NCI-H774 (cell line): ENCODE measurements at regions not wholly inside any gene's neighbourhood (a gene's known extent, or its start where the extent isn't known, plus 50 kb on each side); places are given as distances from the start of the nearest gene placed in this dataset.
A peak's percentile ranks its signal among the peaks of the same experiment; 100 is the strongest.
"Not testable (repeated sequence)": the region's sequence is repeated elsewhere in the genome, so short reads cannot be mapped to it uniquely, and the experiment has no call there.

Experiments used
- DNase-seq: peaks from one replicate; lab custom pipeline; 2025; lab: John Stamatoyannopoulos, UW

DNA sequence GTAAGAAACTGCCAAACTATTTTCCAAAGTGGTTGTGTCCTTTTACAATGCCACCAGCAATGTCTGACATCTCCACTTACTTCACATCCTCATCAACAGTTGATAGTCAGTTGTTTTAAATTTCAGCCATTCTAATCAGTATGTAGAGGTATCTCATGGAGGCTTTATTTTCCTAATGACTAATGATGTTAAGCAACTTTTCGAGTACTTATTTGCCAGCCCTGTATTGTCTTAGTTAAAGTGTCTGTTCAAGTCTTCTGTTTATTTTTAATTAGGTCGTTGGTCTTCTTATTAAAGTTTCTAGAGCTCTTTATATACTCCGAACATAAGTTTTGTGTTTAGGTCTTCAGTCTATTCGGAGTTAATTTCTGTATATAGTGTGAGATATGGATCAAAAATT lies 54.9 kb upstream of the NBPF12 start:
- DNase-seq, result not testable (repeated sequence)

DNA sequence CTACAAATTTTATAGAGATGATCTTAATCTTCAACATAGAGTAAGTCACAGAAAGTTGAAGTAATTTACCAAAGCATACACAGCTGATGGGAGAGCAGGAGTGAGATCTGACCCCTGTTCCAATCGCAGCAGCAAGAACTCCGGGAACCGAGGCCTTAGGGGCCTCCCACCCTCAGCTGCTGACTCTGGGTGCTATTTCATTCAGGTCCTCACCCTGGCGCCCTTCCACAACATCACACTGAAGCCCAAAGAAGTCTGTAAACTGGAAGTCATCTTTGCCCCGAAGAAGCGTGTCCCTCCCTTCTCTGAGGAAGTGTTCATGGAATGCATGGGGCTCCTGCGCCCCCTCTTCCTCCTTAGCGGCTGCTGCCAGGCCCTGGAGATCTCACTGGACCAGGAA lies 57.0 kb upstream of the NBPF12 start:
- not testable (repeated sequence) for DNase-seq

DNA sequence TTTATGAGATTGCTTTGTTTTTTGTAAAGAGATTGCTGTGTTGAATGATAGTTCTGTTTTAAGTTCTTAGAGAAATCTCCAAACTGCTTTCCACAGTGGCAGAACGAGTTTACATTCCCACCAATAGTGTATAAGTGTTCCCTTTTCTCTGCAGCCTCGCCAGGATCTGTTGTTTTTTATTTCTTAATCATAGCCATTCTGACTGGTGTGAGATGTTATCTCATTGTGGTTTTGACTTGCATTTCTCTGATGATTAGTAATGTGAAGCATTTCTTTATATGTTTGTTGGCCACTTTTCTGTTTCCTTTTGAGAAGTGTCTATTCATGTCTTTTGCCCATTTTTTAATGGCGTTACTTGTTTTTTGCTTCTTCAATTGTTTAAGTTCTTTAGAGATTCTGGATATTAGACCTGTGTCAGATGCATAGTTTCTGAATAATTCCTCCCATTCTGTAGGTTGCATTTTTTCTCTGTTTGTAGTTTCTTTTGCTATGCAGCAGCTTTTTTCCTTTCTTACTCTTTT lies 74.3 kb upstream of the NBPF12 start:
- DNase-seq, result not testable (repeated sequence)

DNA sequence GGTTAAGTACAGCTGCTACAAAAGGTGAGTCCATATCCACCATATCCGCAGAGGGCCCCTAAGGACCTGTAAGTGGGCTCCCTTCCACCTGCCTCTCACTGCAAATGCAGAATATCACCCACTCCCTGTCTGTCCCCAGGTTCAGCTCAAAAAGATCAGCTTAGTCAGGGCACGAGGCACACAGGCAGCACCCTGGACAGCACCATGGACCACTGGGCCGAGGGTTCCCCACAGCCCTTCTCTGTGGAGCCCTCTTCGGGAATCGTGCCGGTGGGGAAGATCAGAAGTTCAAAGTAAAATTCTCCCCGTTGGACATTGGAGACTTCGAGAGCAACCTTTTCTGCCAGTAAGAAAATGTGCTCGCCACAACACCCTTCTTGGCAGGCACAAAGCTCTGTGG lies 85.0 kb upstream of the NBPF12 start:
- DNase-seq, result not testable (repeated sequence)

DNA sequence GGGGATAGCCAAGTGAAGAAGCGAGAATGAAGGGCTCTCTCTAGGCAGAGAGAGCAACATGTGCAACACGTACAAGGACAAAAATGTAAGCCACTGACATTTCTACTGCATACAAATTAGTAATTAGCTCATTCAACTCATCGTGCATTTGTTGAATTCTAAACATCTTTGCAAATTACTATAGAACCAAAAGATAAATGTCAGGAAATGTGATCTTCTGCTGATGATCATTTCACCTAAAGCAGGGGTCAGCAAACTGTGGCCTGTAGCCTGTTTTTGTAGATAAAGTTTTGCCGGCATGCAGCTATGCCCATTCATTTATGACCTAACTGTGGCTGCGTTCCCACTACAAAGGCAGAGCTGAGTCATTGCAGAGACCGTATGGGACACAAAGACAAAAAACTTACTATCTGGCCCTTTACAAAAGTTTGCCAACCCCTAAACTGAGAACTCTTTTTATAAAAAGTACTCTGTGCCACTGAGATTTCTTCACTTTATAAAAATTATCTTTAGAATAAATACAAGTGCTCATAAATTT lies 87.7 kb upstream of the NBPF12 start:
- not testable (repeated sequence) for DNase-seq

DNA sequence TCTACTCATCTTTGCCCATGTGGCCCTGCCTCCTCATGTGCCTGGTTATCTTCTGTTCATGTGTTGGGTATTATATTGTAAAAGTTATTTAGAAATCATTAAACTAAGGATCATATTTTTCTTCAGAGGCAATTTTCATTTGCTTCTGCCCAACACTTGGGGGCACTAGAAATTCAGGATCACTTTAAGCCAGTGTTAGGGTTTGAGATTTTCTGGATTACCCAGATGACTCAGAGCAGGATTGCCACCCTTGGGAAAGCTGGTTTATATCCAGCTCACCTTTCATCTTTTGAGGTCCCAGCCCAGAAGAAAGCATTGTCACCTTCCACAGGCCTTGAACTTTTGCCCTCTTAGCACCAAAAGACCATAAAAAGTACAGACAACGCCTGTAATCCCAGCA lies 99.4 kb upstream of the NBPF12 start:
- not testable (repeated sequence) for DNase-seq

DNA sequence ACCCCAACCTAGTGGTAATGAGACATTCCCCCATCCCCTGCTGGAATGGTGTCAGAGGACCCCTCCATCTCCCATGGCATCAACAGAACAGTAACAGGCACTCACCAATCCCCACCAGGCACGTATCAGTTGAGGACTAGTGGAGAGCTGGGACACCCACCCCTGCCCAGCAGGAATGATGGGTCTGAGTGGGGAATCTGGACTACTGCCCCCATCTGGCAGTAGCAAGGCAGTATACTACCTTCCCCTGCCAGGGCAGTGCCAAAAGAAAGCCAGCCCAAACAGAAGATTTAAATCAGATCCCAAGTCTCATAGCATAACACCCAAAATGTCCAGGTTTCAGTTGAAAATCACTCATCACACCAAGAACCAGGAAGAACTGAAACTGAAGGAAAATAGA lies 111.2 kb upstream of the NBPF12 start:
- not testable (repeated sequence) for DNase-seq

DNA sequence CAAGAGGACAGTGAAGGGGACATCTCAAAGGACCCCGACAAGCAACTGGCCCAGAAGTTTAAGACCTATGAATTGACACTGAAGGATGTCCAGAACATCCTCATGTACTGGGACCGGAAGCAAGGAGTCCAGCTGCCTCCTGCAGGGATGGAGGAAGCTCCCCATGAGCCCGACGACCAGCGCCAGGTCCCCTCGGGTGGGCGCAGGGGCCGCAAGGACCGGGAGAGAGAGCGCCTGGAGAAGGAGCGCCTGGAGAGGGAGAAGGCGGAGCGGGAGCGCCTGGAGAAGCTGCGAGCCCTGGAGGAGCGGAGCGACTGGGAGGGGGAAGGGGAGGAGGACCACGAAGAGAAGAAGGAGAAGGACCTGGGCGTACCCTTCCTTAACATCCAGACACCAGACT lies 143.9 kb upstream of the NBPF12 start:
- not testable (repeated sequence) for DNase-seq

DNA sequence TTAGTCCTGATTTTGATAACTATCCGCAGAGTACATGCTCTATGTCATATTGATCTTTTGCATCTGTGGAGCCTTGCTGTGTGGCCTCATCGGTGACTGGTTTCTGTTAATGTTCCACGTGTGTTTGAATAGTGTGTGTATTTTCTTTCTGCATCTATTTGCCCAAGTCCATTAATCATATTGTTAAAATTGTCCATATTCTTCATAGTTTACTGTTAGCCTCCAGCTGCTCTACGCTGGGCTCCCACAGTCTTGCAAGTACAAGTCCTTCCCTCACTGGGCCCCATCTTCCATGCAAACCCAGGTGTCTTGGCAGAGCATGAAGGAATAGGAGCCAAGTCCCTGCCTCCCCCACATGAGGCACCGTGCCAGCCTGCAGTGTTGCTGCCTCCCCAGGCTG lies 145.4 kb upstream of the NBPF12 start:
- not testable (repeated sequence) for DNase-seq

DNA sequence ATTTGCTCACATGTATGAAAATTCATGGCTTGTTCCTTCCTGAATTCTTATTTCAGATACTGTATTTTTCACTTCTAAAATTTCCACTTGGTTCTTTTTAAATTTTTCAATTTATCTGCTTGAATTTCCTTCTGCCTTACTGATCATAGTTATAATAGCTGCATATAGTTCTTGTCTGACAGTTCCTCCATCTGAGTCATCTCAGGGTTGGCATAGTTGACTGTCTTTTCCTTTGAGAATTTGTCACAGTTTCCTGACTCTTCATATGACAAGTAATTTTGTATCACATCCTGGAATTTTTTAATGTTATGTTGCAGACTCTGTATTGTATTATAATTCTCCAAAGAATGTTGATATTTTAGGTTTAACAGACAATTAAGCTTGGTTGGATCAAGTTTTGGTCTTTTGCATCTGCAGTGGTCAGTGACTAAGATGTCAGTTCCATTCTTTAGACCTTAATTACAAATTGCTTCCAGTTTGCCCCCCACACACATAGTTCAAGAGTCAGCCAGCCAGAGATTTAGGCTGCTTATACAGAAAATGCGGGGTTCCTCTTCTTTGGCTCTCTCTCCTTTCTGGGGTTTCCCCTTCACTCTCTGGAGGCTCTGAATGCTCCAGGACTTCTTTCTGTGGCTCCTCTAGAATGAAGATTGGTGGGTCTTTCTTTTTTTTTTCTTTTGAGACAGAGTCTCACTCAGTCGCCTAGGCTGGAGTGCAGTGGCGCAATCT lies 153.7 kb upstream of the NBPF12 start:
- DNase-seq, result not testable (repeated sequence)

DNA sequence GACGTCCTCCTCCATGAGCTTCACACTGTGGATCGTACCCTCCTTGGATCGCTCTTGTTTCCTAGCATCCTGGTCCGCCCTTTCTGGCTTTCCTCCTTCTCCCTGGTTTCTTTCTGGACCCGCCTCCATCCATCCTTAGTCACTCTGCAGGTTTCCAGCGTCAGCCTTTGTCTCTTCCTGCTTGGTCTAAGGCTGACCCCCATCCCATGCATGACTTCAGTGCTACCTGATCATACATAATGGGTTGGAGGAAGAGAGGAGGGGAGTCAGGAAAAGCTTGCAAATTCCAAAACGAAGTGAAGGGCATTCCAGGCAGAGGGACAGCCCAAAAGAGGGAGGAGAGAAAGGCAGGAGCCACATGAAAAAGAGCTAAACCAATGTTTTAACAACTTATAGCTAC lies 156.9 kb upstream of the NBPF12 start:
- DNase-seq, result not testable (repeated sequence)

DNA sequence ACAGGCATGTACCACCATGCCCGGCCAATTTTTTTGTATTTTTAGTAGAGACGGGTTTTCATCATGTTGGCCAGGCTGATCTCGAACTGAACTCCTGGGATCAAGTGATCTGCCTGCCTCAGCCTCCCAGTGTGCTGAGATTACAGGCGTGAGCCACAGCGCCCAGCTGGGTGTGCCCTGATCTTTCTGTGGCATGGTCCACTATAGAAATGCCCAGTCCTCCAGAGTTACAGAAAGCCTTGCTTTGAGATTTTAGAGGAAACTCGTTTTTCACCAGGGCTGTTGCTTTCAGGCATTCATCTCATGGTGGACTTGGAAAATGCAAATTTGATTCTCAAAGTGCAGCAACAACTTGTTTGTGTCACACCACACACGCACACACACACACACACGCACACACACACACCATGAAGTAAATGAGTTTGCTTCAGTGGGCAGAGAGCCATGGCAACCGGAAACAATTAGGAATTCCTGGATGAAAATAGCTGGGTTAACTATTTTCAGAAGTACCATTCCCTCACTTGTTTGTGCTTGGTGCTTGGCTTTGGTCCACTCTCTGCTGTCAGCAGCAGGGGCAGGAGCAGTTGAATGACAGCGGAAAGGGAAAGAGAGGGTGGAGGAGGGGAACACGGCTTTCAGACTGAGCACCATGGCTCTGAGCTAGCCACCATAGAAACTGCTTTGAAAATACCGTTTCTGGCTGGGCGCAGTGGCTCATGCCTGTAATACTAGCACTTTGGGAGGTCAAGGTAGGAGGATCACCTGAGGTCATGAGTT lies 160.1 kb upstream of the NBPF12 start:
- not testable (repeated sequence) for DNase-seq

DNA sequence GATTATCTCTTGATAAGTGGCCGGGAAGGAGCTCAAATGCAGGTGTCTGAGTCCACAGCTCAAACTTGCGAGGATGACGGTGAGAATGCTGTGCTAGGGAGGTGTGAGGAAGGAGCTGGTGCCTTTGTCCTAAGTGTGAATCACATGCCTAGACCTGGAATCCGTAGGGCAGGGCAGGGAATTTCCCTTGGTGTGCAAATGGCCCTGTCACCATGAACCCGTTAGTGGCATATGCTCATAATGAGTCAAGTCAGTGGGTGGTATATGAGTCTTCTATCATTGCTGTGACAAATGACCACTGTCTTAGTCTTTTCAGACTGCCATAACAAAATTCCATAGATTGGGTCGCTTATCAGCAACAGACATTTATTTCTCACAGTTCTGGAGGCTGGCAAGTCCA lies 163.1 kb upstream of the NBPF12 start:
- not testable (repeated sequence) for DNase-seq

DNA sequence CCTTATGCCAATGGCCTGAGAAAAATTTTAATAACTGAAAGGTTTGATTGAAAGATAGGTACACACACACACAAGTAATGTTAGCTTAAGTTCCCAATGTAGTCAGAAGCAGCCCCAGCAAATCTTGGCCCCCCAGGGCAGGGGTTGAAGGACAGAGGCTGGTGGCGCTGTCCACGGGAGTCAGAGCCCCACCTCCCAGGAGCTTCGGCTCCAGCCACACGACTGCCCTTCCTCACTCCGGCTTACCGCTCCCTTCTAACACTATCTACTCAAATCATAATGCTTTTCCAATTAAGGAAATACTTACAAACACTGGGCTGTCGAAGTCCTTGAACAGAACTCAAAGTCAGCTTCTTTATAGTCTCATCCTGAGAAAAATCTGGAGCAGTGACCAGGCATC lies 163.9 kb upstream of the NBPF12 start:
- DNase-seq, result not testable (repeated sequence)

DNA sequence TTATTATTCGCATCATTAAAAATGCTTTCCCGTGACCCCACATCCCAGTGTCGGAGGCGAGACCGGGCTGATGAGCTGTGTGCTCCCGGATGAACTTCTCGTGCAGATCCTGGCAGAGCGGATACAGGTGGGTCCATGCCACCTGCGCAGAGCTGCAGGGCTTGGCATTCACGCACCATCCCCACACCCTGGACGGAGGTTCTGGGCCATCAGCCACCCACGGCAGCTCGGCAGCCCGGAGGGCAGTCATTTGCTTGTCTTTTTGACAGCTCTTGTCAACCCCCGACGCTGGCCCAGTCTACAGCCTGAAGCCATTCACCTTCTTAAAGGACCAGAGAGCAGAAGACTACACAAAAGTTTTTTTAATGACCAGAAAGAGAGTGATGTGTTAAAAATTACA lies 166.7 kb upstream of the NBPF12 start:
- not testable (repeated sequence) for DNase-seq

DNA sequence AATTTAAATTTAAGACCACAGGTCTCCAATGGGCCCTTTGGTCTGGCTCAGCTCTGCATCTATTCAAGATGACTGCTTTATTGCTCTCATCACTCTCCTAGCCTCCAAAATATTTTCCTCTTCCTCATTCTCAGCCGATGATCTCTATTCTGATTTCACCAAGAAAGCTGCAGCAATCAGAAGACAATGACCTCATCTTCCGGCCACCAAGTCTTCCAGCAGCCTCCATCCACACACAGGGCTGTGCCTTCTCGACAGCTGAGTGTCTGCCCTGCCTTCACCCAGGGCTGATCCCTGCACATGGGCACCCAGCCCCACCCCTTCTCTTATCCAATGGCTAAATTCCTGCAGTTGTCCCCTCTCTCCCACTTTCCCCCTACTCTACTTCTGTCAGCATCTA lies 167.1 kb upstream of the NBPF12 start:
- DNase-seq, result not testable (repeated sequence)

DNA sequence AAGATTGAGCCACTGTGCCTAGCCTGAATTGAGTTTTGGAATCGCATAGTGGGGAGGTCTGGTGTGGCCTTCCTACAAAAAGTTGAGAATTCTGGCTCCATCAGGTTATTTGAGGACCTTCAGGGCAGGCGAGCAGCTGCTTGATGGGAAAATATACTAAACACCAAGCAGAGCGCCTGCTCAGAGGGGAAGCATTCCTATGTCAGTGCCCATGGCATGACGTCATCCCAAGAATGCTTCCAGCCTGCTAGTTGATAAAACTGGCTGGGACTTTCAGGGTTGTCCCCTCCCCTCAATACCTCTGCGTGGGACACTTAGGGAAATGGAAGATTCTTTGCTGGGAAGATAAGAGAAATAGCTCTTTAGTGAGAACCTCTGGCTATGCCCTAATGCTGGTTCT lies 174.9 kb upstream of the NBPF12 start:
- not testable (repeated sequence) for DNase-seq

DNA sequence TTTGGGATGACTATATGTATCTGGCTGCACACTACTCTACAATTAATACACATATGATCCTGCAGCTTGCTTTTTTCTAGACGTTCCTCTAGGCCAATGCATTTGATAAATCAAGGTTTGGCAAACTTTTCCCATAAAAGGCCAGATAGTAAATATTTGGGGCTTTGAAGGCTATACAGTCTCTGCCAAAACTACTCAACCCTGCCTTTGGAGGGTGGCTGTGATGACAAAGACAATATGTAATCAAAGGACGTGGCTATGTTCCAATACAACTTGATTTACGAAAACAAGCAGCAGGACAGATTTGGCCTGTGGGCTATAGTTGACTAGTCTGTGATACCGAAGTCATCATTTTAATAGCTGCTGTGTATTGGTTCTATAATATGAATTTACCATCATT lies 181.3 kb upstream of the NBPF12 start:
- DNase-seq, result not testable (repeated sequence)

DNA sequence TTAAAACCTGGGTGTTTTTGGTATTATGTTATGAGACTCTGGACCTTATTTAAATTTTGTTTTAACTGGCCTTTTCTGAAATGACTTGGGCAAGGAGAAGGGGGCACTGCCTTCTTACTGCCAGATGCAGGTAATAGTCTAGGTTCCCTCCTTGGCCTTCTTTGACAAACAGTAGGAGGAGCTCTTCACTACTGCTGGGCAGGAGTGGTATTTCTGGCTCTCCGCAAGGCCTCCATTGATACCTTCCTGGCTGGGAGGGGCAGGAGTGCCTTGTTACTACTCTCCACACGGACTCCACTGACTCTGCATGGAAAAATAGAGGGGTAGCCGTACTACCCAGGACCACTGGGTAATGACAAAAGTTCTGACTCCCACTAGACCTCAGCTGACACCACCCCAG lies 189.4 kb upstream of the NBPF12 start:
- DNase-seq, result not testable (repeated sequence)

DNA sequence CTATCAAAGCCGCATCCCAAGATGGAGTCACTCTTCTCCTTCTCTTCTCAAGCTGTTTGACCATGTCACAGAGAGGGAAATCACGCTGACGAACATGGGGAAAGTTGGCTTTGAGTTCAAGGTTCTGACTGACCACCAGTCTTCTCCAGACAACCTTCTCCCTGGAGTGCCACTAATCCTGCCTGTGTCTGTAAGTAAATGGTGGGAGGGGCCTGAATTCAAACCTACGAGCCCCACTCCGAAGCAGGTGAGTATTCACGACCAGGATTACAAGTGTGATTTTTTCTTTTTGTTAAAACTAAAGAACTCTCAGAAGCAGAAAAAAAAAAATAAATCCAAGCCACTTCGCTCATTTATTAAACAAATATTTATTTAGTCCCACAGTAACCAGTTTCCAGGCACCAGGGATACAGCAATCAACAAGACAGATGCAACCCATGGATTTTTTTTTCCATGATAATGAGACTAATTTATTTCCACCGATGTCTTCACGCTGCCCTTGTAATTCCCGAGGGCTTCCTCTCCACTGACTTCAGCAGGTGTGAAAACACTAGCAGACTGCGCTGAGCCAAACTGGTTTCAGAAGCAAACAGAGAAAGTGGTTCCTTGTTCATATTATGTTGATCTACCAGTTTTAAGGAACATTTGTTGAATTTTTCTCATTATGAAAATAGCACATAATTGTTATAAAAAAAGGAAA lies 206.0 kb upstream of the NBPF12 start:
- peak; percentile 23 for DNase-seq

DNA sequence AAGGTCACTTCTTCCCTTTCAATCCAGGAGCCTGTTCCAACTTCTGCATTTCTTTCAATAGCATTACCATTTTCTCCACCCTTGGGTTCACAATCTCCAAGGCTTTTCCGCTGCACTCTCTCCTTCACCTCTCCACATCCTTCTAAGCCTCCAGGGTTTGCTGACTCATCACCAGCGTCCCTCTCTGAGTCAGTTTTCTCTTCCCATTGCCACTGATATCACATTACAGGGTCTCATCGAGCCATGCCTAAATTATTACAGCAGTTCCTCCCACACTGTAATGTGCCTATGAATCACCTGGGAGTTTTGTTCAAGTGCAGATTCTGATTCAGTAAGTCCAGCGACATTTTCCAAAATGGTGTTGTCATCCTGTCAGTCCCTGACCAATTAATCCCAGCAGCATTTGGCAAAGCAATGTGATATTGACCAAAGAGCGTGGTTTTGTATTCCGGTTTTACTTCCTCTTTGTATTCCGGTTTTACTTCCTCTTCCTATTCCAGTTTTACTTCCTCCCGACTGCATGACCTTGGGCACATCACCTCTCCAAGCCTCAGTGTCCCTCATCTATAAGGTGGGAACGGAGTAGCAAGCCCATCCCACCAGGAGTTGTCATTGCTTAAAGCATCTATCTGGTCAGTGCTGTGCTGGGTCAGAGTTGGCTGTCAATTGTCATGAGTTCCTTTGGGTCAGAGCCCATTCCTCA lies 208.3 kb upstream of the NBPF12 start:
- not testable (repeated sequence) for DNase-seq

DNA sequence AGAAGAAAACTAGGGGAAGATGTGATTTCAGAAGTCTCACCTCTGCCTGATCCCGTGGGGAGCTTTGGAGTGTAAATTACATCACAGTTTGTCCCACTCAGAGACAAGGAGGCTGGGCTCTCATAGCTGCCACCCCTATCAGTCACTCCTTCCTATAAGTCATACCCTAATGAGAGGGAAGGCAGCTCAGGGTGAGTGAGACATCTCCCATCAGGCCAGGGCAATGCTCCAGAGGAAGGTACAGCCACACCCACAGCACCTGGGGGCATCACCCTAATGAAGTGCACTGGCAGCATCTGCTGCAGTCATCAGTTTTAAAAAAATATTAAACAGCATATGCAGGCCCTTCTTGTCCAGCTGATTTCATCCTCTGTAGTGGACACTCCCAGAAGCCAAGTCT lies 223.1 kb upstream of the NBPF12 start:
- DNase-seq, result not testable (repeated sequence)
